Stimulated activated CD8-positive, alpha-beta memory T cell treated with anti-CD3 and anti-CD28 coated beads, Interleukin-12 subunit alpha, Interleukin-12 subunit beta, amount 100 ng/mL, for 4 hours (primary cell): ENCODE measurements at regions not wholly inside any gene's neighbourhood (a gene's known extent, or its start where the extent isn't known, plus 50 kb on each side); places are given as distances from the start of the nearest gene placed in this dataset.

Source experiments
- DNase-seq: peaks from one replicate; pipeline ENCODE4 v3.0.0-alpha.2; 2020; ENCODE audit warnings: low read depth

GRCh38 chr3:17983106-17983505 lies 240.7 kb upstream of the TBC1D5 start:
- no peak for DNase-seq

GRCh38 chr3:17982211-17982880 lies 239.9 kb upstream of the TBC1D5 start:
- no peak for DNase-seq

GRCh38 chr3:17980863-17981262 lies 238.4 kb upstream of the TBC1D5 start:
- DNase-seq, result no peak

GRCh38 chr3:17979911-17980310 lies 237.5 kb upstream of the TBC1D5 start:
- no peak for DNase-seq

- no peak for DNase-seq
Measured at GRCh38 chr3:17979252-17979651, 236.8 kb upstream of the TBC1D5 start.

- no peak for DNase-seq
Measured at GRCh38 chr3:17974206-17974841, 231.9 kb upstream of the TBC1D5 start.

- DNase-seq, result no peak
Measured at GRCh38 chr3:17972959-17973906, 230.8 kb upstream of the TBC1D5 start.

GRCh38 chr3:17972476-17972875 lies 230.0 kb upstream of the TBC1D5 start:
- DNase-seq, result no peak

- no peak for DNase-seq
Measured at GRCh38 chr3:17972030-17972429, 229.6 kb upstream of the TBC1D5 start.

GRCh38 chr3:17969985-17970568 lies 227.6 kb upstream of the TBC1D5 start:
- no peak for DNase-seq

GRCh38 chr3:17969244-17969643 lies 226.8 kb upstream of the TBC1D5 start:
- no peak for DNase-seq

GRCh38 chr3:17967953-17968607 lies 225.6 kb upstream of the TBC1D5 start:
- no peak for DNase-seq

GRCh38 chr3:17967111-17967510 lies 224.7 kb upstream of the TBC1D5 start:
- DNase-seq, result no peak

- no peak for DNase-seq
Measured at GRCh38 chr3:17965331-17965730, 222.9 kb upstream of the TBC1D5 start.

GRCh38 chr3:17964108-17964507 lies 221.7 kb upstream of the TBC1D5 start:
- DNase-seq, result no peak

GRCh38 chr3:17955411-17955810 lies 213.0 kb upstream of the TBC1D5 start:
- no peak for DNase-seq

GRCh38 chr3:17954801-17955200 lies 212.4 kb upstream of the TBC1D5 start:
- no peak for DNase-seq

- no peak for DNase-seq
Measured at GRCh38 chr3:17951241-17951640, 208.8 kb upstream of the TBC1D5 start.

- no peak for DNase-seq
Measured at GRCh38 chr3:17949101-17949500, 206.7 kb upstream of the TBC1D5 start.

GRCh38 chr3:17947833-17948232 lies 205.4 kb upstream of the TBC1D5 start:
- no peak for DNase-seq

- DNase-seq, result no peak
Measured at GRCh38 chr3:17946619-17947018, 204.2 kb upstream of the TBC1D5 start.
